ENCODE measurements at regions not wholly inside any gene's neighbourhood (a gene's known extent, or its start where the extent isn't known, plus 50 kb on each side); places are given as distances from the start of the nearest gene placed in this dataset.

GRCh38 chr17:68179236-68179925 is 68.5 kb upstream of the AMZ2 start:
- Histone ChIP-seq H3K27ac (no peak overlapping the region), H3K4me3 (no peak overlapping the region), H3K4me1 (no peaks in the 10 kb centered on the region), H3K36me3 (replicated peaks in 1 of 2; ENCODE audit: insufficient read depth in 1 of 2, low read depth in 2 of 2) (no peaks in the 10 kb centered on the region), H3K9me3 (no peaks in the 10 kb centered on the region), H3K27me3 (no peaks in the 10 kb centered on the region)
- intact Hi-C loops (cut with DNase I), result no loop called here
- 79 to 86% methylated on average over 4 to 17 of the region's 21 CpGs for WGBS, 2 donors
- TF ChIP-seq, protein P1, sequence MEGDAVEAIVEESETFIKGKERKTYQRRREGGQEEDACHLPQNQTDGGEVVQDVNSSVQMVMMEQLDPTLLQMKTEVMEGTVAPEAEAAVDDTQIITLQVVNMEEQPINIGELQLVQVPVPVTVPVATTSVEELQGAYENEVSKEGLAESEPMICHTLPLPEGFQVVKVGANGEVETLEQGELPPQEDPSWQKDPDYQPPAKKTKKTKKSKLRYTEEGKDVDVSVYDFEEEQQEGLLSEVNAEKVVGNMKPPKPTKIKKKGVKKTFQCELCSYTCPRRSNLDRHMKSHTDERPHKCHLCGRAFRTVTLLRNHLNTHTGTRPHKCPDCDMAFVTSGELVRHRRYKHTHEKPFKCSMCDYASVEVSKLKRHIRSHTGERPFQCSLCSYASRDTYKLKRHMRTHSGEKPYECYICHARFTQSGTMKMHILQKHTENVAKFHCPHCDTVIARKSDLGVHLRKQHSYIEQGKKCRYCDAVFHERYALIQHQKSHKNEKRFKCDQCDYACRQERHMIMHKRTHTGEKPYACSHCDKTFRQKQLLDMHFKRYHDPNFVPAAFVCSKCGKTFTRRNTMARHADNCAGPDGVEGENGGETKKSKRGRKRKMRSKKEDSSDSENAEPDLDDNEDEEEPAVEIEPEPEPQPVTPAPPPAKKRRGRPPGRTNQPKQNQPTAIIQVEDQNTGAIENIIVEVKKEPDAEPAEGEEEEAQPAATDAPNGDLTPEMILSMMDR (IDR thresholded peaks at IDR 0.05), result no peak
- no peak for TF ChIP-seq POLR2A (IDR thresholded peaks at IDR 0.05)
- no peak for DNase-seq
- no peak for ATAC-seq

GRCh38 chr17:68179926-68180285 is 67.9 kb upstream of the AMZ2 start:
- no peaks in the 10 kb centered on the region for H3K27me3 ChIP-seq
- intact Hi-C loops (cut with DNase I), result no loop called here
- 100% methylated on average over 2 to 6 of the region's 31 CpGs for WGBS, 2 donors
- no peaks in the 10 kb centered on the region for H3K36me3 ChIP-seq (replicated peaks in 1 of 2; ENCODE audit: insufficient read depth in 1 of 2, low read depth in 2 of 2)
- DNase-seq, result no peak
- no peak overlapping the region for H3K27ac ChIP-seq
- ATAC-seq, result no peak
- TF ChIP-seq POLR2A (IDR thresholded peaks at IDR 0.05), result no peak
- TF ChIP-seq, protein P1 (IDR thresholded peaks at IDR 0.05), result no peak
- H3K4me3 ChIP-seq, result no peak overlapping the region
- no peaks in the 10 kb centered on the region for H3K4me1 ChIP-seq
- H3K9me3 ChIP-seq, result no peaks in the 10 kb centered on the region

DNA sequence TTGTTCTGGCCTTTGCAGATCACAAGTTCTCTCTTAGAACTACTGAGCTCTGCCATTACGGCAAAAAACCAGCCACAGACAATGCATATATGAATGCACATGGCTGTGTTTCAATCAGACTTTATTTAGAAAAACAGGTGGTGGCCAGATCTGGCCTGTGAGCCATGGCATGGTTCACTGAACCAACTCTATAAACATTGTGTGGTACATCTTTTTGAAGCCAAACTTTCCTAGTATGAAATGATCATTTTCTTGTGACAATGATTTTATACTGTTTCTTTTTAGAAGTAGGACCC is 65.9 kb upstream of the AMZ2 start:
- H3K4me1 ChIP-seq, result no peaks in the 10 kb centered on the region
- 82 to 93% methylated on average over 1 of the region's 1 CpG for WGBS, 2 donors
- H3K27ac ChIP-seq, result no peak overlapping the region
- DNase-seq (no peak), ATAC-seq (no peak)
- no peaks in the 10 kb centered on the region for H3K9me3 ChIP-seq
- H3K36me3 ChIP-seq (replicated peaks in 1 of 2; ENCODE audit: insufficient read depth in 1 of 2, low read depth in 2 of 2), result no peaks in the 10 kb centered on the region
- intact Hi-C loops (cut with DNase I), result no loop called here
- no peaks in the 10 kb centered on the region for H3K27me3 ChIP-seq
- TF ChIP-seq, protein P1 (IDR thresholded peaks at IDR 0.05), result no peak
- no peak for TF ChIP-seq POLR2A (IDR thresholded peaks at IDR 0.05)
- H3K4me3 ChIP-seq, result no peak overlapping the region

DNA sequence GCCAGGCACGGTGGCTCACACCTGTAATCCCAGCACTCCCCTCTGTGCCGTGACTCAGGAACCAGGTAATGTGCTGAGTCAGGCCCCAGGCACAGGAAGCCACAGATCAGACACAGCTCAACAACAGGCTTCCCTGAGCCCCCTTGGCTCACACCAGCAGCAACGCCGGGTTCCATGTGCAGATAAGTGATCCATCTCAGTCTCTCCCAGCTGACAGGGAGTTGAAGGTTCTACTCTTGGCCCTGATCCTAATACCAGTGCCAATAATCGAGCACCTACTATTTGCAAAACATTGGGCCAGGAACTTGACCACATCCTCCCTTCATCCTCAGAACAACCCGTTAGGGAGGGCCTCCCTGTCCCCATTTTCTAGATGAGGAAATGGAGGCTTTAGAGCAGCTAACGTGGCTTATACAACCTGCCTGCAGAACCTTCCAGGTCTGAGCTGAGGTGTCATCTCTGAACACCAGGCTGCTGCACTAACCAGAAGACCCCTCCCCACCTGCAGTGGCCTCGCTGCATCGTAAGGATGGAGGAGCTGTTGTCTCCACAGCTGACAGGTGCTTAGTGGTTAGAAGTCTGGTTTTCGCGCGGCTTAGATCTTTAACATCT is 64.8 kb upstream of the AMZ2 start:
- Histone ChIP-seq H3K27me3 (no peaks in the 10 kb centered on the region), H3K27ac (no peak overlapping the region), H3K4me3 (no peak overlapping the region), H3K36me3 (replicated peaks in 1 of 2; ENCODE audit: insufficient read depth in 1 of 2, low read depth in 2 of 2) (no peaks in the 10 kb centered on the region), H3K9me3 (no peaks in the 10 kb centered on the region), H3K4me1 (no peaks in the 10 kb centered on the region)
- ATAC-seq (no peak), DNase-seq (no peak)
- intact Hi-C loops (cut with DNase I), result no loop called here
- TF ChIP-seq, protein P1 (IDR thresholded peaks at IDR 0.05), result no peak
- TF ChIP-seq POLR2A (IDR thresholded peaks at IDR 0.05), result no peak
- WGBS, 2 donors, result 75 to 81% methylated on average over 10 to 12 of the region's 12 CpGs

- no peaks in the 10 kb centered on the region for H3K36me3 ChIP-seq (replicated peaks in 1 of 2; ENCODE audit: insufficient read depth in 1 of 2, low read depth in 2 of 2)
- no peak overlapping the region for H3K4me3 ChIP-seq
- H3K27me3 ChIP-seq, result no peaks in the 10 kb centered on the region
- 79 to 82% methylated on average over 9 to 10 of the region's 10 CpGs for WGBS, 2 donors
- no peak overlapping the region for H3K27ac ChIP-seq
- ATAC-seq (no peak), DNase-seq (no peak)
- intact Hi-C loops (cut with DNase I), result no loop called here
- TF ChIP-seq, protein P1 (IDR thresholded peaks at IDR 0.05), result no peak
- TF ChIP-seq POLR2A (IDR thresholded peaks at IDR 0.05), result no peak
- H3K4me1 ChIP-seq, result no peaks in the 10 kb centered on the region
- H3K9me3 ChIP-seq, result no peaks in the 10 kb centered on the region
Observed at GRCh38 chr17:68184141-68184571, 63.7 kb upstream of the AMZ2 start.
